Effector memory CD4-positive, alpha-beta T cell (primary cell): ENCODE measurements at regions not wholly inside any gene's neighbourhood (a gene's known extent, or its start where the extent isn't known, plus 50 kb on each side); places are given as distances from the start of the nearest gene placed in this dataset.
"Not testable (repeated sequence)": the region's sequence is repeated elsewhere in the genome, so short reads cannot be mapped to it uniquely, and the experiment has no call there.

ENCODE experiments used
- DNase-seq, 3 donors: peaks; one replicate each; pipeline ENCODE4 v3.0.0-alpha.2; 2020
- H3K27ac ChIP-seq: 2 replicates; pipeline ENCODE4 v1.7.0; 2013; ENCODE audit warnings: mild to moderate bottlenecking, low read length, moderate library complexity; ENCODE audit not compliant: insufficient read depth, poor library complexity, severe bottlenecking
- H3K27me3 ChIP-seq: replicated peaks from 2 replicates; pipeline ENCODE4 v1.7.0; 2013; ENCODE audit warnings: mild to moderate bottlenecking, low read length; ENCODE audit not compliant: insufficient read depth, control insufficient read depth, poor library complexity, severe bottlenecking
- H3K36me3 ChIP-seq: 2 replicates; pipeline ENCODE4 v1.7.0; 2013; ENCODE audit warnings: mild to moderate bottlenecking, low read length, moderate library complexity; ENCODE audit not compliant: control insufficient read depth, insufficient read depth
- H3K4me1 ChIP-seq: 2 replicates; pipeline ENCODE4 v1.7.0; 2013; ENCODE audit warnings: low read length, mild to moderate bottlenecking; ENCODE audit not compliant: control insufficient read depth, insufficient read depth, poor library complexity, severe bottlenecking
- H3K4me3 ChIP-seq: 2 replicates; pipeline ENCODE4 v1.7.0; 2013; ENCODE audit warnings: low read length, low read depth, mild to moderate bottlenecking; ENCODE audit not compliant: insufficient read depth, poor library complexity, severe bottlenecking
- H3K9me3 ChIP-seq: 2 replicates; pipeline ENCODE4 v1.7.0; 2013; ENCODE audit warnings: mild to moderate bottlenecking, low read length, moderate library complexity; ENCODE audit not compliant: control insufficient read depth

DNA sequence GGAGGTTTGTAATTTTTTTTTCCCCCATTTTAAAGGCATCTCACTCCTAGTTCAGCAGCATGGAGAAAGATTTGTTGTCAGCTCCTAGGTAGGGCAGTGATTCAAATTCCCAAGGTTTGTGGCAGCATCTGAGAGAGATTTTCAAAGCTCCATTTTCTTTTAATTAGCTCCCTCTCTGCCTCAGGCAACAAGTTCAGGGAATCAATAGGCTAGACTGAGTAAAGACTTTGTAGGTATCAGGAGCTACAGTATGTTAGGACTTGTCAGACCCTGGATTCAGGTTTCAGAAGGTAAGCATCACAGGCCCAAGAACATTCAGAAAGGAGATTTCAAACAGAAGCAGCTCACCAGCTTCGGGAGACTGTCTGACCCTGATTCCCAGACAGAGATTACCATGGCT, 273.3 kb upstream of the ERBB4 start:
- DNase-seq: no peak
- H3K4me3 ChIP-seq: no peak overlapping the region
- no peaks in the 10 kb centered on the region for H3K36me3 ChIP-seq
- H3K9me3 ChIP-seq: no peaks in the 10 kb centered on the region
- H3K4me1 ChIP-seq: no peaks in the 10 kb centered on the region
- H3K27ac ChIP-seq: no peak overlapping the region
- H3K27me3 ChIP-seq: no peaks in the 10 kb centered on the region

DNA sequence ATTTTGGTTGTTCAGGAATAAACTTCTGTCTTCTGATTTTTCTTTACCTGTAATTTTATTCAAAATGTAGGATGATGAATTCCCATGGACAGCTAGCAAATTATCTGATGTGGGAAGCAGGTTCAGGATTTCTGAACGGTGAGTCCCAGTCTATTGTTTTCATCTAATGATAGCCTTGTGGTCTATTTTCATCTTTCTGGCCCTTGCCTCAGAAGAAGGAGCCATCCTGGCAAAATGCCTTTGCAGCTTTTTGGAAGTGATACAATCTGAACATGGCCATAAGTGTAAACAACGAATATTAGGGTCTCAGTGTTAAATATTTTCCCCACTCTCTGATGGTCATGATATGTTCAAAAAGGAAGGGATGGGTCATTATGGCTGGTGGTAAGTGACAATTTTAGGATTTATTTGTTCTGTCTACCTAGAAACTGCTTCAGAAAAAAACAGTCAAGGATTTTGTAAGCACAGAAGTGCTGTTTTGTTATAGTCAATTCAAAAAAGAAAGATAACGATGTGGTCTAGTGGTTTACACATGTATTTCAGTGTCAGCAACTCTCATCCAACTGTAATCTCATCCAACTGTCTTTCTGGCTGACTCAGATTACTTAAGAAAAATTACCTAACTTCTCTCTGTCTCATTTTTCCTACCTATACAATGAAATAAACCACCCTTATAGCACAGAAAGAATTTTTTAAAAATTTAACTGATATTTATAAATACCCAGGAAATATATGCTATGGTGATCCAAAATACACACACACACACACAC, 272.6 kb upstream of the ERBB4 start:
- no peaks in the 10 kb centered on the region for H3K27me3 ChIP-seq
- H3K27ac ChIP-seq: no peak overlapping the region
- no peak overlapping the region for H3K4me3 ChIP-seq
- H3K36me3 ChIP-seq: no peaks in the 10 kb centered on the region
- DNase-seq: no peak
- H3K4me1 ChIP-seq: no peaks in the 10 kb centered on the region
- H3K9me3 ChIP-seq: no peaks in the 10 kb centered on the region

DNA sequence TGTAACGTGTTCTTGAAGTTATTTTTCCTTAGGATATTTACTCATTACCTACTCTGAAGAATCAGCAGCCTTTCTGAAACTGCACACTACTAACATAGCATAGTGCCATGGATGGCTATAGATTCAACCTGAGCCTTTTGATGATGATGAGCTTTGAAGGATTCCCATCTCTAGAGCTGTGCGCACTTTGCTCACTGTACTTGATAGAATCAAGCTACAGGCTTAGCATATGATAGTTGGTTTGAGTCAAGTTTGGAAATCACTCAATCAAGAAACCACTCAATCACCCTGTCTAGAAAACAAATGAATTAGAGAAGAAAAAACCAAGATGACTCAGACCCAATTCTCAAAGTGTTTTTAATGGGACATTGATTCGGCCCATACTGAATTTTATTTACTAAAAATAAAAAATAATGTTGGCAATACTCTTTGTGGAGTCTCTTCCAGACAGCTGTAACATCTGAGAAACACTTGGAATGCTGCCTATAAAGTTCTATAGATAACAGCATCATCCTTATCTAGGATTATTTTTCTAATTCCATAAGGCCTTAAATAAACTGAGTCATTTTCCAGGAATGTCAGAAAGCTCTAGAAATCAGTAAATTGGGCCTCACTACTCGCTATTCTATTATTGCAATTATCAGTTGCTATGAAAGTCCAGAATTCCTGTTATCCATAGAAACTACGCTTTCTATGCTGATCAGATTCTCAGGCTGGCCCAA, 259.0 kb upstream of the ERBB4 start:
- no peak overlapping the region for H3K27ac ChIP-seq
- no peaks in the 10 kb centered on the region for H3K9me3 ChIP-seq
- no peak for DNase-seq
- no peaks in the 10 kb centered on the region for H3K27me3 ChIP-seq
- H3K4me1 ChIP-seq: no peaks in the 10 kb centered on the region
- H3K4me3 ChIP-seq: no peak overlapping the region
- H3K36me3 ChIP-seq: no peaks in the 10 kb centered on the region

DNA sequence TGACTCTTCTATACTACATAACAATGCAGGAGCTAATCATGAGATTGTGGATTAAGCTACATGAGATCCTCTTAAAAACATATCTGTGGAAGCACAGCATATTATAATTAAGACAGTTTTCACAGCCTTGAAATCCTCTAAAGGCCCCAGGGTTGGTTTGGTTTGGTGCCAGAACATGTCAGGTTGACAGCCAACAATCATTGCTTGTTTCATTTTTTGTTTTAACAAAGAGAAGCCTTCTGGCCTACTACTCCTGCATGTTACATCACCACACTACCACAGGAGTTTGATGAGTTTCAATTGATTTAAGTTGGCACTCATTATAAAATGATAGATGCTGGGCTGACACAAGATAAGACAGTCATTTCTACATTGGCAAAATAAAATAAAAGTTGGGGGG, 255.9 kb upstream of the ERBB4 start:
- no peaks in the 10 kb centered on the region for H3K36me3 ChIP-seq
- no peak overlapping the region for H3K4me3 ChIP-seq
- no peak overlapping the region for H3K27ac ChIP-seq
- no peaks in the 10 kb centered on the region for H3K4me1 ChIP-seq
- no peaks in the 10 kb centered on the region for H3K27me3 ChIP-seq
- no peak for DNase-seq
- no peaks in the 10 kb centered on the region for H3K9me3 ChIP-seq

DNA sequence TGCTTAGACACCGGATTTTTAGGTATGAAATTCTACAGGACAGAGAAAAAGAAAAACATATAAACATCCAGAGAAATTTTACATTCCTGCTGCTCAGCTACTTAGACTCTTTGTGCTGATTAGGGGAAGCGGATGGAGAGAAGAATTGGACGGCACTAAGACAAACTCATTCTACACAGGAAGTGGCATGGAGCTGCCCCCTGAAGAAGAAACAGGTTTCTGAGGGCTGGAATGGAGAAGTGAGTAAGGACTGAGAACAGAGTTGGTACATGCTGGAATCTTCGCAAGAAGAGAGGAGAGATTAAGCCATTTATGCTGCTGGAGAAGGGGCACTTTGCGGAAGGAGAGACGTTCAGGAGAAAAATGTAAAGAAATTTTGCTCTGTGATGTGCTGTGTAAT, 253.0 kb upstream of the ERBB4 start:
- Histone ChIP-seq H3K9me3 (no peaks in the 10 kb centered on the region), H3K27me3 (no peaks in the 10 kb centered on the region), H3K36me3 (no peaks in the 10 kb centered on the region), H3K4me1 (no peaks in the 10 kb centered on the region), H3K27ac (no peak overlapping the region), H3K4me3 (no peak overlapping the region)
- no peak for DNase-seq

DNA sequence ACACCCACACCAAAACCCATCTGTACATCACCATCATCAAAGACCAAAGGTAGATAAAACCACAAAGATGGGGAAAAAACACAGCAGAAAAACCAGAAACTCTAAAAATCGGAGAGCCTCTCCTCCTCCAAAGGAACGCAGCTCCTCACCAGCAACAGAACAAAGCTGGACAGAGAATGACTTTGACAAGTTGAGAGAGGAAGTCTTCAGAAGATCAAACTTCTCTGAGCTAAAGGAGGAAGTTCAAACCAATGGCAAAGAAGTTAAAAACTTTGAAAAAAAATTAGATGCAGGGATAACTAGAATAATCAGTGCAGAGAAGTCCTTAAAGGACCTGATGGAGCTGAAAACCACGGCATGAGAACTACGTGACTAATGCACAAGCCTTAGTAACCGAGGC, 247.5 kb upstream of the ERBB4 start:
- H3K27ac ChIP-seq, H3K9me3 ChIP-seq, H3K4me1 ChIP-seq, DNase-seq, H3K27me3 ChIP-seq, H3K4me3 ChIP-seq, H3K36me3 ChIP-seq: not testable (repeated sequence)

DNA sequence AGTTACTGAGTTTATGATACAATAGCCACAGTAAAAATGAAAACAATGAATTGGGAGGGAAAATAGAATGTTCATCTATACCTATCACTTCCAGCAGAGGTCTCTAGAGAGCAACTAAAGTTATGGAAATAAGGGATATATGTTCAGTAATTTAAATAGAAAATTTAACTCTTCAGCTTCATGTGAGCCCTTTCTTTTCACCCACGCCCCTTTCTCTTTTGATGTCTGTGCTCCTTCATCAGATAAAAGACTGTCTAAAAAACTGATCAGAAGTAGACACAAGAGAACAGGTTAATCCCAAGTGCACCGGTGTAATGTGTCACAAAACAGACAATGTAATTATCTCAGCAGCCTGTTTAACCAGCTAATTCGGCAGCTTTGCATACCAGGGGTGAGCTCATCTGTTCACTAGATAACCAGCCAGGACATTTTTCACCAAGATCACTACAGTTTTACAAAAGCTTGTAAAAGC, 238.5 kb upstream of the ERBB4 start:
- H3K27me3 ChIP-seq: no peaks in the 10 kb centered on the region
- no peak overlapping the region for H3K4me3 ChIP-seq
- DNase-seq: no peak
- no peaks in the 10 kb centered on the region for H3K4me1 ChIP-seq
- no peaks in the 10 kb centered on the region for H3K9me3 ChIP-seq
- H3K27ac ChIP-seq: no peak overlapping the region
- no peaks in the 10 kb centered on the region for H3K36me3 ChIP-seq

DNA sequence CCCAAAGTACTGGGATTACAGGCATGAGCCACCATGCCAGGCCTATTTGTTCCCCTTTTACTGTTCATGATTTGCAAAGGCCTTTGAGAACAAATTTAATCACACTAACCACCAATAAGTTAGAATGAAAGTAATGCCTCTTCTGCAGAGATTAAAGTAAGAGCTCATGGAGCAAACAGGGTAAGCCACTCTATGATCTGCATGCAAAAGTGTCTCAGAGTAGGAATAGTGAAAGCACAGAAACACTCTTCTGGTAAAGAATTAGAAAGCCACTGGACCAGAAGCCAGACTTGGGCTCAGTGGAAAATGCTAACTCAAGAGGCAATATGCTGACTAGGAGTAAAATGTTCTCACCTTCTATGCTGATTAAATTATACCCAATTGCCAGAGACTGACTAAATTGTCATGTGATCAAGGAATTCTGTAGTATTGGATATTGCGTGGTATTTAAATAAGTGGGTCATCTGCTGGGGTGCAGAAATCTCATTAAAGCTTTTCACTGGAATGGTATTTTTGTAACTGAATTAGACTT, 235.3 kb upstream of the ERBB4 start:
- H3K4me3 ChIP-seq: no peak overlapping the region
- no peaks in the 10 kb centered on the region for H3K4me1 ChIP-seq
- H3K9me3 ChIP-seq: no peaks in the 10 kb centered on the region
- H3K27me3 ChIP-seq: no peaks in the 10 kb centered on the region
- no peaks in the 10 kb centered on the region for H3K36me3 ChIP-seq
- DNase-seq: no peak
- no peak overlapping the region for H3K27ac ChIP-seq

DNA sequence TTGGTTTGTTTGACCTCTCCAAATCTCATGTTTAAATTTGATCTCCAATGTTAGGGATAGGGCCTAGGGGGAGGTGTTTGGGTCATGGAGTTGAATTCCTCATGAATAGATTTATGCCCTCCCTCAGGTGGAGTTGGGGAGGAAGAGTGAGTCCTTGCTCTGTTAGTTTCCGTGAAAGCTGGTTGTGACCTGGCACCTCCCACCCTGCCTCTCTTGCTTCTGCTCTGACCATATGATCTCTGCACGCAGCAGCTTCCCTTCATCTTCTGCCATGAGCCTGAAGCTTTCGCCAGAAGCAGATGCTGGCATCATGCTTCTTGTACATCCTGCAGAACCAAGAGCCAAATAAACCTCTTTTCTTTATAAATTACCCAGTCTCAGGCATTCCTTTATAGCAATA, 231.6 kb upstream of the ERBB4 start:
- no peak for DNase-seq
- no peaks in the 10 kb centered on the region for H3K36me3 ChIP-seq
- H3K4me3 ChIP-seq: no peak overlapping the region
- no peaks in the 10 kb centered on the region for H3K9me3 ChIP-seq
- H3K27ac ChIP-seq: no peak overlapping the region
- H3K27me3 ChIP-seq: no peaks in the 10 kb centered on the region
- H3K4me1 ChIP-seq: no peaks in the 10 kb centered on the region

DNA sequence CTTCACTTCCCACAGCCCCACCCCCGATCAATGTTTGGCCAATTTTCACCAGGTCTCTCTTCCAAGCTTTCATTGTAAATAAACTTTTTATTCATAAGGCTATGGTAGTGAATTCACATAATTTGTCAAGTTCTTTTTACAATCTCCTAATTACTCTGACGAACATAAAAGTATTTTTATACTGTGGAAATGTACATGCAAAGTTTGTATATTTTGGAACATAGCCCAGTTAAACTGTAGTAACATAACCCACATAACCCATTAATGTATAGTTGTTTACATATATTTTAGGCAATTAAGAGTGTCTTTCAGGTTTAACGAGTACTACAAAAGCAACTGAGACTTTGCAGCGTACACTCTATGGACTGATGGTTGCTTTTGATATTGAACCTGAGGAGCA, 228.3 kb upstream of the ERBB4 start:
- Histone ChIP-seq H3K27me3 (no peaks in the 10 kb centered on the region), H3K4me3 (no peak overlapping the region), H3K27ac (no peak overlapping the region), H3K9me3 (no peaks in the 10 kb centered on the region), H3K36me3 (no peaks in the 10 kb centered on the region), H3K4me1 (no peaks in the 10 kb centered on the region)
- DNase-seq: no peak
